Liver (tissue), 8 donors: ENCODE measurements at regions not wholly inside any gene's neighbourhood (a gene's known extent, or its start where the extent isn't known, plus 50 kb on each side); places are given as distances from the start of the nearest gene placed in this dataset.
A peak's percentile ranks its signal among the peaks of the same experiment; 100 is the strongest.

ENCODE experiments used
- DNase-seq: peaks from one replicate; pipeline ENCODE4 v3.0.0-alpha.2; 2017; ENCODE audit warnings: low spot score
- H3K27ac ChIP-seq, 2 donors: one replicate each; pipeline ENCODE4 v1.7.0; 2013; ENCODE audit warnings: inconsistent platforms in 2 of 2, low read length in 2 of 2, control low read depth in 1 of 2, low read depth in 1 of 2, mild to moderate bottlenecking in 1 of 2
- H3K27me3 ChIP-seq, 4 donors: one replicate each; pipeline versions ENCODE4 v1.6.1 to v1.7.0; 2013; ENCODE audit warnings: low read length in 3 of 4, inconsistent platforms in 1 of 4, mild to moderate bottlenecking in 1 of 4, moderate library complexity in 1 of 4; ENCODE audit not compliant: control insufficient read depth in 4 of 4, insufficient read depth in 4 of 4
- H3K36me3 ChIP-seq, 4 donors: one replicate each; pipeline versions ENCODE4 v1.6.1 to v1.7.0; 2013; ENCODE audit warnings: low read length in 3 of 4, mild to moderate bottlenecking in 3 of 4, low read depth in 1 of 4, moderate library complexity in 1 of 4; ENCODE audit not compliant: control insufficient read depth in 4 of 4, insufficient read depth in 3 of 4
- H3K4me1 ChIP-seq, 4 donors: one replicate each; pipeline versions ENCODE4 v1.6.1 to v1.7.0; 2013; ENCODE audit warnings: low read length in 3 of 4, mild to moderate bottlenecking in 3 of 4, moderate library complexity in 1 of 4; ENCODE audit not compliant: control insufficient read depth in 4 of 4, insufficient read depth in 4 of 4
- H3K4me3 ChIP-seq, 3 donors: one replicate each; pipeline versions ENCODE4 v1.6.1 to v1.7.0; 2013; ENCODE audit warnings: low read length in 3 of 3, control low read depth in 1 of 3, low read depth in 1 of 3, mild to moderate bottlenecking in 1 of 3
- H3K9ac ChIP-seq, 2 donors: one replicate each; pipeline ENCODE4 v1.7.0; 2013; ENCODE audit warnings: low read length in 2 of 2, mild to moderate bottlenecking in 2 of 2, moderate library complexity in 2 of 2, control low read depth in 1 of 2, low read depth in 1 of 2
- H3K9me3 ChIP-seq, 4 donors: one replicate each; pipeline versions ENCODE4 v1.6.1 to v1.7.0; 2013; ENCODE audit warnings: low read length in 3 of 4; ENCODE audit not compliant: control insufficient read depth in 4 of 4
- CTCF ChIP-seq: fragments of 150-350 bp; IDR thresholded peaks from 2 replicates; pipeline ENCODE4 v1.5.1; 2017; ENCODE audit warnings: improper control_type of control experiment, low read depth, low read length; ENCODE audit not compliant: missing input control
- EGR1 ChIP-seq, 2 donors: IDR thresholded peaks; 2 replicates each; pipeline ENCODE4 v1.6.1; 2016 to 2018; ENCODE audit warnings: antibody characterized with exemption in 2 of 2, low read depth in 2 of 2
- FOXA1 ChIP-seq: IDR thresholded peaks from 2 replicates; pipeline ENCODE4 v1.6.1; 2016; ENCODE audit warnings: antibody characterized with exemption
- FOXA2 ChIP-seq: IDR thresholded peaks from 2 replicates; pipeline ENCODE4 v1.6.1; 2016; ENCODE audit warnings: antibody characterized with exemption
- GABPA ChIP-seq, 2 donors: IDR thresholded peaks in 1 of 2; conservative IDR thresholded peaks in 1 of 2; 2 replicates each; pipeline ENCODE4 v1.6.1; 2016; ENCODE audit warnings: antibody characterized with exemption in 2 of 2, mild to moderate bottlenecking in 1 of 2, moderate library complexity in 1 of 2
- HNF4A ChIP-seq, 2 donors: conservative IDR thresholded peaks; 2 replicates each; pipeline ENCODE4 v1.6.1; 2016; ENCODE audit warnings: antibody characterized with exemption in 2 of 2, mild to moderate bottlenecking in 2 of 2
- HNF4G ChIP-seq: IDR thresholded peaks from 2 replicates; pipeline ENCODE4 v1.6.1; 2016; ENCODE audit warnings: antibody characterized with exemption
- JUND ChIP-seq, 2 donors: IDR thresholded peaks; 2 replicates each; pipeline ENCODE4 v1.6.1; 2016; ENCODE audit warnings: antibody characterized with exemption in 2 of 2
- MAX ChIP-seq: IDR thresholded peaks from 2 replicates; pipeline ENCODE4 v1.6.1; 2016; ENCODE audit warnings: antibody characterized with exemption
- NR2F2 ChIP-seq: IDR thresholded peaks from 2 replicates; pipeline ENCODE4 v1.6.1; 2016; ENCODE audit warnings: antibody characterized with exemption
- RAD21 ChIP-seq, 2 donors: IDR thresholded peaks; 2 replicates each; pipeline ENCODE4 v1.6.1; 2016; ENCODE audit warnings: antibody characterized with exemption in 2 of 2, mild to moderate bottlenecking in 2 of 2
- RXRA ChIP-seq, 2 donors: IDR thresholded peaks; 2 replicates each; pipeline ENCODE4 v1.6.1; 2017 to 2018; ENCODE audit warnings: antibody characterized with exemption in 2 of 2, mild to moderate bottlenecking in 1 of 2
- SP1 ChIP-seq: IDR thresholded peaks from 2 replicates; pipeline ENCODE4 v1.6.1; 2018; ENCODE audit warnings: antibody characterized with exemption, mild to moderate bottlenecking
- TAF1 ChIP-seq: conservative IDR thresholded peaks from 2 replicates; pipeline ENCODE4 v1.6.1; 2016; ENCODE audit warnings: antibody characterized with exemption, mild to moderate bottlenecking
- YY1 ChIP-seq: IDR thresholded peaks from 2 replicates; pipeline ENCODE4 v1.6.1; 2016; ENCODE audit warnings: antibody characterized with exemption, mild to moderate bottlenecking
- ZBTB33 ChIP-seq: IDR thresholded peaks from 2 replicates; pipeline ENCODE4 v1.6.1; 2016; ENCODE audit warnings: antibody characterized with exemption
- WGBS: extraction: QIAGEN DNeasy Blood & Tissue Kit; methylation state at CpG from one replicate; pipeline ENCODE4 v1.1.7; 2013; 5-methylcytosine and 5-hydroxymethylcytosine counted together
- TF ChIP-seq, protein P1 (sequence below): IDR thresholded peaks from 2 replicates; pipeline ENCODE4 v1.6.1; 2016; ENCODE audit warnings: antibody characterized with exemption, mild to moderate bottlenecking
- TF ChIP-seq, protein P2 (sequence below): IDR thresholded peaks from 2 replicates; pipeline ENCODE4 v1.6.1; 2016; ENCODE audit warnings: antibody characterized with exemption
- donor health status: healthy.
- donor health status: healthy.
- donor health status: healthy.
- donor health status: healthy.
- donor health status: healthy.

DNA sequence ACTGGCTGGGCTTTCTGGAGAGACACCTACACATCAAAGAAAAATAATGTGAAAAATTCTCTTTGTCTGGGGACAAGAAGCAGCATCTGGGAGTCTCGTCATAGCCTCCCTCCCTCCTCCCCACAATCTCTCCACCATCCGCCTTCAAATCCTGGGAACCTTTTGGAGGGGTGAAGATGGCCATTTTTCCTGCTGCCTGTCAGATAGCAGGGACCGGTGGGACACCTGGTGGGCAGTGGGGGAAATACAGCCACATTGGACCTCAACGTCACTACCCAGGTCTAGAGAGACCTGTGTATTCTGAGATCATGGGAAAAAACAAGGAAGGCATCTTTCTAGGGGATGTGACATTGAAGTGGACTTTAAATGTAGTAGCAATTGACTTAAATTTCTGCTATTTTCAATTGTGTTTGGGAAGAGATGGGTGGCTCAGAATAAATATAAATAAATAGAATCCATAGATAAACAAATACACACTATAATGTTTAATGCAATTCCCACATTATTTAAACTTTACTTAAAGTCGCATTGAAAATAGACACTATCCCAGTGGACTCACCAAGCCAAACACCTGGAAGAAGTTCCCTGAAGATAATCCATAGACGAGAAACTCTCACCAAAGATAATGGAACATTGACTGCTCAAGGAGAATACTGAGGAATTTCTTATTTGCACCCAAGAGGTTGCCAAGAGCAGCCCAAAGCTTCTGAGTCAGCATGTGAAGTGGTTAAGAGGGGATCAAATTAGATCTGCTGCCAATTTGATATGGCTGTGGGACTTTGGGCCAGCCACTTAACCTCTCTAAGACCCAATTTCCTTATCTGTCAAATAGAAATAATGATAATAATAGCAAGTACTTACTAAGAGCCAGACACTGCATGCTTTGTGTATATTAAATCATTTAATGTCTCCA, 147.6 kb upstream of the CAMK1G start:
- 39% methylated on average over 6 of the region's 6 CpGs for WGBS
- no peaks in the 10 kb centered on the region for H3K9me3 ChIP-seq
- TF ChIP-seq ZBTB33 (no peak), EGR1 (IDR thresholded peaks at IDR 0.05; ENCODE audit: low read depth in 2 of 2) (no peak), RAD21 (IDR thresholded peaks at IDR 0.05) (peak; percentile 80 to 84), CTCF (peak; percentile 74)
- DNase-seq: peak; percentile 69
- no peak overlapping the region for H3K9ac ChIP-seq
- H3K36me3 ChIP-seq: no peaks in the 10 kb centered on the region
- H3K27ac ChIP-seq: no peak overlapping the region
- no peak overlapping the region for H3K4me3 ChIP-seq
- H3K27me3 ChIP-seq: peaks cover 0 to 2% (median under 1%) of the 10 kb centered on the region in 4 donors
- no peaks in the 10 kb centered on the region for H3K4me1 ChIP-seq

- H3K9ac ChIP-seq: no peak overlapping the region
- no peak overlapping the region for H3K27ac ChIP-seq
- H3K36me3 ChIP-seq: no peaks in the 10 kb centered on the region
- no peaks in the 10 kb centered on the region for H3K4me1 ChIP-seq
- no peak for DNase-seq
- H3K27me3 ChIP-seq: no peaks in the 10 kb centered on the region
- WGBS: 84% methylated on average over 3 of the region's 3 CpGs
- H3K9me3 ChIP-seq: no peaks in the 10 kb centered on the region
- TF ChIP-seq, protein P1, sequence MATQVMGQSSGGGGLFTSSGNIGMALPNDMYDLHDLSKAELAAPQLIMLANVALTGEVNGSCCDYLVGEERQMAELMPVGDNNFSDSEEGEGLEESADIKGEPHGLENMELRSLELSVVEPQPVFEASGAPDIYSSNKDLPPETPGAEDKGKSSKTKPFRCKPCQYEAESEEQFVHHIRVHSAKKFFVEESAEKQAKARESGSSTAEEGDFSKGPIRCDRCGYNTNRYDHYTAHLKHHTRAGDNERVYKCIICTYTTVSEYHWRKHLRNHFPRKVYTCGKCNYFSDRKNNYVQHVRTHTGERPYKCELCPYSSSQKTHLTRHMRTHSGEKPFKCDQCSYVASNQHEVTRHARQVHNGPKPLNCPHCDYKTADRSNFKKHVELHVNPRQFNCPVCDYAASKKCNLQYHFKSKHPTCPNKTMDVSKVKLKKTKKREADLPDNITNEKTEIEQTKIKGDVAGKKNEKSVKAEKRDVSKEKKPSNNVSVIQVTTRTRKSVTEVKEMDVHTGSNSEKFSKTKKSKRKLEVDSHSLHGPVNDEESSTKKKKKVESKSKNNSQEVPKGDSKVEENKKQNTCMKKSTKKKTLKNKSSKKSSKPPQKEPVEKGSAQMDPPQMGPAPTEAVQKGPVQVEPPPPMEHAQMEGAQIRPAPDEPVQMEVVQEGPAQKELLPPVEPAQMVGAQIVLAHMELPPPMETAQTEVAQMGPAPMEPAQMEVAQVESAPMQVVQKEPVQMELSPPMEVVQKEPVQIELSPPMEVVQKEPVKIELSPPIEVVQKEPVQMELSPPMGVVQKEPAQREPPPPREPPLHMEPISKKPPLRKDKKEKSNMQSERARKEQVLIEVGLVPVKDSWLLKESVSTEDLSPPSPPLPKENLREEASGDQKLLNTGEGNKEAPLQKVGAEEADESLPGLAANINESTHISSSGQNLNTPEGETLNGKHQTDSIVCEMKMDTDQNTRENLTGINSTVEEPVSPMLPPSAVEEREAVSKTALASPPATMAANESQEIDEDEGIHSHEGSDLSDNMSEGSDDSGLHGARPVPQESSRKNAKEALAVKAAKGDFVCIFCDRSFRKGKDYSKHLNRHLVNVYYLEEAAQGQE: no peak
- no peak for TF ChIP-seq SP1
- no peak for TF ChIP-seq TAF1
- TF ChIP-seq HNF4A (conservative IDR thresholded peaks at IDR 0.05): no peak
- no peak for TF ChIP-seq CTCF
- TF ChIP-seq EGR1 (IDR thresholded peaks at IDR 0.05; ENCODE audit: low read depth in 2 of 2): no peak
- TF ChIP-seq FOXA2: no peak
- no peak for TF ChIP-seq RAD21 (IDR thresholded peaks at IDR 0.05)
- no peak for TF ChIP-seq YY1
- no peak for TF ChIP-seq NR2F2
- TF ChIP-seq RXRA (IDR thresholded peaks at IDR 0.05): no peak
- no peak for TF ChIP-seq HNF4G
- no peak for TF ChIP-seq ZBTB33
- no peak for TF ChIP-seq GABPA (IDR thresholded peaks at IDR 0.05 in 1 of 2, conservative IDR thresholded peaks at IDR 0.05 in 1 of 2)
- TF ChIP-seq JUND (IDR thresholded peaks at IDR 0.05): no peak
- no peak for TF ChIP-seq MAX
- TF ChIP-seq, protein P2, sequence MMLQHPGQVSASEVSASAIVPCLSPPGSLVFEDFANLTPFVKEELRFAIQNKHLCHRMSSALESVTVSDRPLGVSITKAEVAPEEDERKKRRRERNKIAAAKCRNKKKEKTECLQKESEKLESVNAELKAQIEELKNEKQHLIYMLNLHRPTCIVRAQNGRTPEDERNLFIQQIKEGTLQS: no peak
- TF ChIP-seq FOXA1: no peak
- no peak overlapping the region for H3K4me3 ChIP-seq
These were observed 143.7 kb upstream of the CAMK1G start for GRCh38 chr1:209439828-209440227.
